PC-9 (cell line): ENCODE measurements at regions not wholly inside any gene's neighbourhood (a gene's known extent, or its start where the extent isn't known, plus 50 kb on each side); places are given as distances from the start of the nearest gene placed in this dataset.

Experiments
- CTCF ChIP-seq: fragments of 200-600 bp; sonication (generic); conservative IDR thresholded peaks from 2 replicates; pipeline ENCODE4 v1.6.1; 2017; ENCODE audit warnings: mixed run types, antibody characterized with exemption, mild to moderate bottlenecking, moderate library complexity
- EZH2 ChIP-seq: fragments of 200-600 bp; sonication (generic); IDR thresholded peaks from 2 replicates; pipeline ENCODE4 v1.8.0; 2017; ENCODE audit warnings: antibody characterized with exemption, low read depth

- TF ChIP-seq CTCF: no peak
- no peak for TF ChIP-seq EZH2
Observed at GRCh38 chr14:39998854-39999253, 566.6 kb upstream of the FBXO33 start.
